Myocyte (in vitro differentiated cells): ENCODE measurements at regions not wholly inside any gene's neighbourhood (a gene's known extent, or its start where the extent isn't known, plus 50 kb on each side); places are given as distances from the start of the nearest gene placed in this dataset.
A peak's percentile ranks its signal among the peaks of the same experiment; 100 is the strongest.

Source experiments
- DNase-seq: peaks from one replicate; pipeline ENCODE4 v3.0.0-alpha.2; 2012; ENCODE audit warnings: low read depth

- no peak for DNase-seq
Measured at GRCh38 chr17:72514321-72514861, 393.6 kb downstream of the SOX9 start.

GRCh38 chr17:72514891-72515290, 394.1 kb downstream of the SOX9 start:
- peak; percentile 38 for DNase-seq

GRCh38 chr17:72515291-72516065, 394.7 kb downstream of the SOX9 start:
- peak; percentile 20 for DNase-seq

GRCh38 chr17:72516772-72517399, 396.1 kb downstream of the SOX9 start:
- peak; percentile 55 for DNase-seq

- no peak for DNase-seq
Measured at GRCh38 chr17:72517413-72518158, 396.8 kb downstream of the SOX9 start.

GRCh38 chr17:72518159-72518732, 397.4 kb downstream of the SOX9 start:
- no peak for DNase-seq

- DNase-seq, result no peak
Measured at GRCh38 chr17:72518753-72519597, 398.2 kb downstream of the SOX9 start.

- DNase-seq, result no peak
Measured at GRCh38 chr17:72519598-72519936, 398.7 kb downstream of the SOX9 start.

GRCh38 chr17:72520665-72521303, 400.0 kb downstream of the SOX9 start:
- DNase-seq, result no peak

- DNase-seq, result no peak
Measured at GRCh38 chr17:72523491-72523890, 402.7 kb downstream of the SOX9 start.

- DNase-seq, result no peak
Measured at GRCh38 chr17:72525225-72526015, 404.6 kb downstream of the SOX9 start.

GRCh38 chr17:72526769-72527168, 405.9 kb downstream of the SOX9 start:
- DNase-seq, result no peak

- DNase-seq, result no peak
Measured at GRCh38 chr17:72527789-72528188, 407.0 kb downstream of the SOX9 start.

GRCh38 chr17:72528683-72529082, 407.9 kb downstream of the SOX9 start:
- DNase-seq, result no peak

GRCh38 chr17:72529386-72529785, 408.6 kb downstream of the SOX9 start:
- DNase-seq, result no peak

- DNase-seq, result no peak
Measured at GRCh38 chr17:72530454-72530853, 409.6 kb downstream of the SOX9 start.

- DNase-seq, result no peak
Measured at GRCh38 chr17:72531729-72532128, 410.9 kb downstream of the SOX9 start.

- DNase-seq, result no peak
Measured at GRCh38 chr17:72534265-72534664, 413.4 kb downstream of the SOX9 start.

- DNase-seq, result no peak
Measured at GRCh38 chr17:72534776-72535175, 414.0 kb downstream of the SOX9 start.
